NCI-H748 (cell line): ENCODE measurements at regions not wholly inside any gene's neighbourhood (a gene's known extent, or its start where the extent isn't known, plus 50 kb on each side); places are given as distances from the start of the nearest gene placed in this dataset.

ENCODE experiments used
- DNase-seq: peaks from one replicate; lab custom pipeline; 2025; ENCODE audit not compliant: unreplicated experiment; lab: John Stamatoyannopoulos, UW

DNA sequence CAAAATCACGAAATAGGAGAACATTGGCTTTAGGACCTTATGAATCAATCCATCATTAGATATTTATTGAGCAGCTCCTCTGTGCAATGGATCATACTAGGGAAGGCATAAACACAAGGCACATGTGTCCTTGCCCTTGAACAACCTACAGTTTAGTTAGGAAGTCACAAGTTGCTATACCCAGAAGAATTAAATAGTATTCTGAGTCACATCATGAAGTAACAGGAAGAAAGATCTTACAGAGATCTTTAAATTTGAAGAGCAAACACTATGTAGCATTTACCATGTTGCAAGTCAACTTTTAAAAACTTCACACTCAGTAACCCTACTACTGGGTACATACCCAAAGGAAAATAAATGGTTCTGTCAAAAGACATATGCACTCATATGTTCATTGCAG is 355.2 kb upstream of the SLC14A2 start:
- DNase-seq: no peak

DNA sequence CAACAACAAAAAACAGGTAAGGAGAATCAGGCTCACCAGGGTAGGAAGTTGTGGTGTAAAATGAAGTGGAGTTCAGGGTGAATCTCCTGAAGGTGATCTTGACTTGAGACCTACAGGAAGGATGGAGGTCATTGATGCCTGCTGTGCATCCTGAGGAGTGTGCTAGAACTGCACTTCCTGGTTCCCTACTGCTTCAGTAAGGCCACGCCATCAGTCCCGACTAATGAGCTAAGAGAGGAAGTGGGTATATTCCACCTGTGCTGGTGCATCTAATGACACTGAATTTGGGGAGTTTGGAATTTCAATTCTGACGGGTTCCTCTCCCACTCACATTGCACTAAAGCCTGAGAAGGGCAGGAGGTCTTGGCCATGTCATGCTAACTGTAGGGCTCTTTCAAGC is 349.3 kb upstream of the SLC14A2 start:
- DNase-seq: no peak

DNA sequence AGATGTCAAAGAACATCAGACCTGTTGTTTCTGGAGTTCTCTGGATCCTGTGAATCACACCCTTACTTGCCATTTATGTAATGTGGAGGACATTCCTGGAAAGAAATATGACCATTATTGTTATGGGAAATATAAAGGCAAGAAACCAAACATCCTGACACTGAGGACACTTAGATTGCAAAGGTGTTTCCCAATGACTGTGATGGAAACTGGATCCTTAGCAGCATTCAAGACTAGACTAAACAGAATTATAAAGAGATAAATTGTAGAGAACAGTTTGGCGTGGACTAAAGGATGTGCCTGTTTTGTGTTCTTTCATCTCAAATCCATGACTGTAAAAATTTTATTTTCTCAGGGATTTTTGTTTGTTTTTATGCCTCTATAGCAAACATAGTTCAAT is 347.7 kb upstream of the SLC14A2 start:
- DNase-seq: no peak

DNA sequence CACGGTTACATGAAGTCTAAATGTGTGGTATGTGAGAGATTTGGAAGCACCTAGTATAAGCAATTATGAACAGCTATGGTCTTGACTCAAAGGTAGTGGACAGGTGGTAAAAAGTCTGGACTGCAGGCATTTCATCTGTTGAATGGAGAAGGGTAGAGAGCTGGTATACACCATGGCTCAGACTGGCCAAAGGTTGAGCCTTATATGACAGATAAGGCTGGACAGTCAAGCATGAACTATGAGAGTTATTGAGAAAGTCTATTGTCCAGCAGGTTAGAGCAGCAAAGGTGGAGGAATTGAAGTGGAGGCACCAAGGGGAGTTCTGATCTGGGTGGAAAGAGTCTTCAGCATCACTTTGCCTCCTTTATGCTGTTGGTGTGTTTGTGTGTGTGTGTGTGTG is 346.7 kb upstream of the SLC14A2 start:
- DNase-seq: no peak

DNA sequence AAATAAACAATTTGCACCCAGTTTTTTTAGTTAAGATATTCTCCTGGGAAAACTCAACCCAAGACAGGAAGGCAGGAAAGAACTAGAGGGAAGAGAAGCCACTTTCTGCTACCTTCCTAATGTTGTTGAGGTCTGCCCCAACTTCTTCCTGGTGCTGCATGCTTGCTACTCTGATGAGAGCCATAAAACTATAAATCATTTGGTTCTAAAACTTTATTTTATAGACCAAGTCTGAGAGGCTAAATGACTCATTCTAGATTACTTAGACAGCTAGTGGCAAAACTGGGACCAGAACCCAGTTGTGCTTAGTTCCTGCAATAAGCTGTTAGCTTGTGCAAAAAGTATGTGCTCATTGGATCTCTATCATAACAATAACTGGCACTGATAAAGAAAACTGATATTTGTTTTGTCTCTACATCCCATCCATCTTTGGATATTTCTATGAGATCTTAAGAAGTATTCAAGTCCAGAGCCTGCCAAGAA is 344.9 kb upstream of the SLC14A2 start:
- no peak for DNase-seq

DNA sequence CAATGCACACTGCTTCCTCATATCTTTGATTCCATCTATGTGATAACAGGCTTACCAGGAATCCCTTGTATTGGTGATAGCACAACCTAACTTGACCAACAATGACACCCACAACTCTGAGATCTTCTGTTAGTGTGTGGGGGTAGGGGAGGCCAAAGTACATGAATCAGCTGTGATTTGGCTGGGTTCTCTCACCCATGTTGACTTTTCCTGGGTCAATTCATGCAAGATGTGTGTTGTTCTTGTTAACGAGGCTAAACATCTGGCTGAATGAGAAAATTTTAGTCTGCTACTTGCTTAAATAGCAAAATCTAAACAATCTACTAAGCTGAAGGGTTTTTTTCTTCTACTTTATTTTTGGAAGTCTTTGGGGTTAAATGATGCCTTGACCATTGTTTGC is 341.2 kb upstream of the SLC14A2 start:
- DNase-seq: no peak

DNA sequence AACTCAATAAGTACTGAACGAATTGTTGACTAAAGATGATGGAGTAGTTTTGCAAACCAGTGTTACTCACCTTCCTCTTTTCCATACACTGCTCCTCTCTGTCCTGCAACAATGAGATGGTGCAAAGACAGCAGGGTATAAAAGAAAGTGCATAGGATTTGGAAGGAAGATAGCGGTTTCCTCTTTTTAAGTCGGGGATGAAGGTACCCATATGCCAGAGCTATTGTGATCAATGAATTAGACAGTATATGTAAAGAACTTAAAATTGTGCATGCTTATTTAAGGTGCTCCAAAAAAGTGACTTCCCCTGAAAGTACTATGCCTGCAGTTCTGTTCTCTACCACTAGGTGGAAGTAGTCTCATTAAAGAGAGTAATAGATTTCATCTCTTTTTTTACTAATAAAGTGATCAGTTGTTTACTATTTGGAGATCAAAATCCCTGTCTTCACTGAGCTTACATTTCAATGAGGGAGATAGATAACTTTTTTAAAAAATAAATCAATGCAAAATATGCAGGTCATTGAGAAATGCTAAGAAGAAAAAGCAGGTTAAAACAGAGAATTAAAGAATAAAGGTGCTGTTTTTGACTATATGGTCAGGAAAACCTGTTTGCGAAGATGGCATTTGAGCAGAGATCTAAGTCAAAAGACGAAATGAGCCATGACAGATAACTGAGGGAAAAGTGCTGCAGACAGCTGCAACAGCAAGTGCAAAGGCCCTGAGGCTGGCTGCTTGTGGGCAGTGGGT is 339.7 kb upstream of the SLC14A2 start:
- peak; percentile 39 for DNase-seq

DNA sequence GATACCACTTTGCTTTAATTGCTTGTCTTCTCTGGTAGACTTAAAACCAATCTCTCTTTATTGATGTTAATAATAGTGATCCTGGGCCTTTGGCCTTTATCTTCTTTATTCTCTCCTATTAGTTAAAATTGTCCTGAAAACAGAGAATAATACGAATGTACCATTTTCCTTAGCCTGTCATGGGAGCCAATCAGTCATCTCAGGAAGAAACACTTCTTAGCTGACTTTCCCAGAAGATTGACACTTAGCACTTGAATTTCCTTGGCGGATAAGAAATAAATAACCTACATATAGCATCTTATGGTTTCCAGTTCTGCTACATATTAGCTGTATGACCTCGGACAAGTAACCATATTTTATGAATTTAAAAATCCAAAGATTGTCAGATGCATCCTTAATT is 338.4 kb upstream of the SLC14A2 start:
- DNase-seq: no peak

DNA sequence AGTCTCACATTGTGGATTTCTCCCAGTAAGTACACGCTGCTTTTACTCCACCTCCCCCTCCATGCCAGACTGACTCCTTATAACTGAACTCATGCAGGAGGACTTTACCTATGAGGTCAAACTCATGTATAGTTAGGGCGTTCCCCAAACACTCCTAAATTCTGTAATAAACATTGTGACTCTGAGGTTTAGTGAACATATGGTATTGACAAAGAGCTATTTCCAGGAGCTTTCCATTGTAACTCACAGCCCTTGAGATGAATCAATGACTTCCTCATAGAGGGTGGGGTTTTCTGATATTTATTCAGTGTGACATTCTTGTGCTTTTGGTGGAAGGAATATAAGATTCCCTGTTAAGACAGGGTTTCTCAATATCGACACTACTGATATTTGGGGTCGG is 337.4 kb upstream of the SLC14A2 start:
- peak; percentile 56 for DNase-seq

DNA sequence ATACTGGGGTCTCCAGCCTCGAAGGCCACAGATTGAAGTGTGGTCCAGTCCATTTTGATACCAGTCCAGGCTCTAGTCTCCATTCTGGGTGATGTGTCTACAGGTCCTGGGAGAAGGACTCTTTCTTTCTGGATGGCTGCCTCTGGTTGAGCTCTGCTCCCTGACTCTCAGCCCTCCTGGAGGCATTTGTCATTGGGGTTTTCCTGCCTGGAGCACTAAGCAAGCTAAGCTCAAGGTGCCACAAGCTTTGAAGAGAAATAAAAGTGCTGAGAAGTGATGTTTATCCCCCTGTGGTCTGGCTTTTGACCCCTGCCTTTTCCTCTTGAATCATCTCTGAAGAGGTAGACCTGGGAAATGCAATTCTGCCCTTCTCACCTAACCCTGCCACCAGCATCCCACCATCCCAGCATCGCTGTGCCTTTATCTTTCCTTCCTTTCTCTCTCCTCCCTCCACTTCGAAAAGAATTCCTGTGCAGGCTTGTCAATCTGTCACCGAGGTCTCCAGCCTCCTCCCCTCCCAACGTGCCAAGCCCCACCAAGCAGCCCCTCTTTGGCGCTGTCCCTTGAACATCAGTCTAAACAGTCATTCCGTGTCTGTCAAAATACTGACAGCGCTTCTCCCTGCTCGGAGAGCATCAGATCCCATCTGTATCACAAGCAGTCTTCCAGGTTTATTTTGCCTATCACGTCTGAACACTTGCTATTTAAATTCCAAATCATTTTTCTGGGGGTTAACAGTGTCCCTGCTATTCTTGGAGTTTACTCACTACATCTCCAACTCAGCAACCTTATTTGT is 334.6 kb upstream of the SLC14A2 start:
- DNase-seq: no peak

DNA sequence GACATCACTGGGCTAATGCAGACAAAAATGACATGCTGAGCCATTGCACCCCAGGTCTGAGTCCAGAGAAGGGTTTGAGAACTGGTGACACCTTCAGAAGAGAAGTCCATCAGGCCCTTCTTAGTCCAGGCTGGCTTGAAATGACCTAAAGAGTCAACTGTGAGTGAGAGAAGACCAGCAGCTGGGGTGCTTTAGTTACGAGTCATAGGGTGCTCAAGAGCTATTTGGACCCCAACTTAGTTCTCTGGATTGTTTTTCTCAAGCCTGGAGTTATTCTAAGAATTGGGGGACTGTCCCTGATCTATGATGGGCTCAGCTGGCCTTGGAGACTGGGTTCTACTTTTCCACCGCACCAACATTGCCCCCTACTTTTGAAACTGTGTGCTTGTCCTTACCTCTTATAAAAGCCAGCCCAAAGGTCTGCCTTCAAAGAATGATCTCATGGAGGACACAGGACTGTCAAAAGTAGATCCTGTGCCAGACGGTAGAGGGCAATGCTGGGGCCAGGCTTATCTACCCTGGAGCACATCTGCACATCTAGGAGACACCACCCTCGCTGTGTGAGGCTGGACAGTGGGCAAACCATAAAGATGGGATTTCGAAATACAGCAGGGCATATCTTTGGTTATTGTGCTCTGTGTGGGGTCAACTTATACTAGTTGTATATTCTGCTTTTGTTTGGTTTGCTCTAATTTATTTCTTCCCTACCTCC is 333.0 kb upstream of the SLC14A2 start:
- DNase-seq: peak; percentile 14

DNA sequence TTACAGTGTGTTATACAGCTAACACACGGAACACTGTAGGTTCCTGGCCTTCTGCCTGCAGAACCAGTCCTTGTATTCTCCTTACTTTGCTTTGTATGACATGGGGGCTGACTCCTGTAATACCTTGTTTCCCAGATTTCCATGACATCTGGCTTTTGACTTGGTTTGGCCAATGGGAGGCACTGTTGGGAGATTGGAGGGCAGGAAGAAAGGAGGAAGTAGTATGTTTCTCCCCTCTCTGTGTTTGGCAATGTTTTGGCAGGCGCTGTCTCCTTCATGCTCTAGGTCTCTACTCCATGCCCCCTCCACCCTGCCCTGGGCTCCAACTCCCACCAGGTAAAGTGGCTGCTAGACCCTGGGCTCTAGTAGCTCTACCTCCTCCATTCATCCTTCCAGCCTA is 331.1 kb upstream of the SLC14A2 start:
- DNase-seq: no peak

DNA sequence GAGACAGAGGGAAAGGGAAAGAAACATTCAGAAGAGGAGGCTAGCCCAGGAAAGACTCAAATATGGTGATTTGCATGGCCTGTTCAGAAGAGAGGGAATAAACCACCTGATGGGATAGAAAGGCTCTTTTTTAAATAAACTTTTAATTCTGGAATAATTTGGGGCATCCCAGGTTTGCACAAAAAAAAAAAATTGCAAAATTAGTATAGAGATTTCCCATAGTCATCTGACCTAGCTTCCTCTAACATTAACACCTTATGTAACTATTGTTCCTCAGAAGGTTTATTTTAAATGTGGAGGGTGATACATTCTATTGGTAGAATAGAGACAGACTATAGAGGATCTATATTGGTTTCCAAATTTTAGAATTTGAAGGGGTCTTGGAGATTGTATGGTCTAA is 330.4 kb upstream of the SLC14A2 start:
- no peak for DNase-seq

DNA sequence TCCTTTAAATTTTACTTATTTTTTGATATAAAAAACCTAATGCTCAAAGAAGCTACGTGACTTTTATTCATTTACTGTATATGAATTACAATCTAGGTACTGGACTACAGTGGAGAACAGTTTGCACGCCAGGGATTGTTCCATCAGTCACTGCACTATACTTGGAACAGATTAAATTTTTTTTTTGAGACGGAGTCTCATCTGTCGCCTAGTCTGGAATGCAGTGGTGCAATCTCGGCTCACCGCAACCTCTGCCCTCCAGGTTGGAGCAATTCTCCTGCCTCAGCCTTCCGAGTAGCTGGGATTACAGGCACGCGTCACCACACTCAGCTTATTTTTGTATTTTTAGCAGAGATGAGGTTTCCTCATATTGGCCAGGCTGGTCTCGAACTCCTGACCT is 330.0 kb upstream of the SLC14A2 start:
- no peak for DNase-seq

DNA sequence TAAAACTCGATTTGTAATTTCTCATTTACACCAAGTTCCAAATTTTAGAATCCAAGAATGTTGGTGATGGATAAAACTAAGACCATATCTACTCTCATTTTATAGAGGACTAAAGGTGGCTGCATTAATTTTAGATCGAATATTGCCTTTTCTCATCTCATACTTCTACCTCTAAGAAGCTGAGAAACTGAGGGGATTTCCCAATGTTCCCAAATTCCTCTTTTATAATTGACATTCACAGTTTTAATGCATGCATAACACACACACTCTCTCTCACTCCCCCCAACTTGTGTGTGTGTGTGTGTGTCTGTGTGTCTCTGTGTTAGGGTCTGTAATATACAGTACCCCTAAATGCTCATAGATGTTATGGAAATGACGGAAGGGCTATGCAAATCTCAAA is 328.8 kb upstream of the SLC14A2 start:
- DNase-seq: no peak

DNA sequence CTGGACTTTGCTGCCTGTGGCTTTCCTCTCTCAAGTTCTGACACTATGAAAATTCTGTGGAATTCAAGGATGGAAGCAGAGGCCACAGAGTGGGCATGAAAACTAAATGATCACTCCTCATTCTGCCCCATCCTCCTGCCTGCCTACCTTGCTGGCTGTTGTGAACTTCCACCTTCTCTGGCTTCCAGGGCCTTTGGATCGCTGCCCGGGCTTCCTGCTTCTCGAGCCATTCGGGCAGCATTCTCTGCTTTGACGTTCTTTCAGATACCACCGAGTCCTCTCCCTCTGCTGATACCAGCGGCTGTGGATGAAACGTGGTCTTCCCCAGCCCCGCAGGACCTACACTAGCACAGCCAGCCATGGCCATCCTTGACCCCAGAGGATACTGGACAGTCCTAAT is 327.7 kb upstream of the SLC14A2 start:
- no peak for DNase-seq

DNA sequence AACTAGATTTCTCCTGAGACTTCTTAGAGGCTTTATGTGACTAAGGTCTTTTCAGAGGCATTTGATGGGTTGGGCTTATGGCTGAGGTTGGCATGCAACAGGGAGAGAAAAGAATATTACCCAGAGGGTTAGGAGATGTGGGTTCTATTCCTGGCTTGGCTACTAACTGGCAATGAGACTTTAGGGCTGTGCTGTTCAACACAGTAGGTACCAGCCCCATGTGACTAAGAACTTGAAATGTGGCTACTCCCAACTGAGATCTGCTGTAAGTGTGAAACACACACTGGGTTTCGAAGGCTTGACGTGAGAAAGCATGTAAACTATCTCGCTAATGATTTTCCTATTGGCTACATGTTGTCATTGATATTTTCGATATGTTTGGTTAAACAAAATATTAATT is 324.9 kb upstream of the SLC14A2 start:
- DNase-seq: no peak

DNA sequence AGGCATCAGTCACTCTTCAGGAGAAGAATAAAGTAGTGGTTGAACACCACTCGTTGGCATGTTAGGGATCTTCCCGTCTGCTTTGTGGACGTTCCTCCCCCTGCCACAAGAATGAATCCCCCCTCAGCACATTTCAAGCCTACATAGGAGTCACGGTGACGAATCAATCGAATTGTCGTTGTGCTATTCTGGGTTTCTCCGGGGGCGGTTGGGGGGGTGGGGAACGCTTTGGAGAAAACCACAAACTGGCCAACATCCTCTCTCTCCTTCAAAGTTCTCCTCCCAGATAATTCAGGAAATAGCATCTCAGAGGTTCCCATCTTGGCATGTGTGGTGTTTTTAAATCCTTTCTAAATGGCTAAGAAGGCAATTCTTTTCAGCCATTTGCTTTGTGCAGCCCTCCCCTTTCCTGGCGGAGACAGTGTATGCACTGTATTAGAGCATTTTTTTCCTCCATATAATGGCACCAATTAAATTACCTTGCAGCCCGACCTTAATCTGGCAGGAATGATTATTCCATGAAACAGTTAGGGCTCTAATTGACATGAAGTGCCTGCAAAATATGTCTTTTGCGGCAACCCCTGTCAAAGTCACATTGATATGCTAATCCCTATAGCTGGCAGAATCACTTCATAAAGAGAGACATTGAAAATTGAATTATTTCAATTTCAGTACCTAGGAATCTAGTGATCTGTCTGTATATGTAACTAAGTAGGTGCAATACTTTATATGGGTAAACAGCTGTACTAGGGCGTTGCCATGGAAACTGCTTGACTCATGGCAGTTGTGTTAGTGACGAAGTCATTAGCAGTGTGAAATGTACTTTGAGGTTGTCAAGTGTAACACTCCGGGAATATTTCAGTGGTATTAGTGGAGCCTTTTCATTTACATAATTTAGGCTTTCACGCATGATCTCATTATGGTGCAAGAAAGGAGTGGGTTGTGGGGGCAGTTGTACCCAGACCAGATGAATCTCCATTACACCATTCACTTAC is 323.4 kb upstream of the SLC14A2 start:
- peak; percentile 87 for DNase-seq

DNA sequence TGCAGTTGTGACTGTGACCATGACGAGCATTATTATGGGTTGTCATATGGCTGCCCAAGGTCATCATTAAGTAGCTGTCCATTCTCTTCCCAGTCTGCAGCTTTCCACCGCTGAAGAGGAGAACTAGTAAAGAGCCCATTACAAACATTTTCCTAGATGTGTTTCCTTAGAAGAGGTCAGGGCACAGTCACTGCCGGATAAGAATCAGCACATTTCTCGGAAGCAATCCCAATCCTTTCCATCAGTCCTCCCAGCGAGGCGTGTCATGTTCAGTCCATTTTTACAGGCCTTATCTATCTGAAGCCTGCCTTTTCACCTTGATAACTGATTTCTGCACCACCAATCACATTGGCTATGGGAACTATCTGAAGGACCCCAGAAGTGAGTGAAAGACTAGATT is 319.9 kb upstream of the SLC14A2 start:
- DNase-seq: no peak

DNA sequence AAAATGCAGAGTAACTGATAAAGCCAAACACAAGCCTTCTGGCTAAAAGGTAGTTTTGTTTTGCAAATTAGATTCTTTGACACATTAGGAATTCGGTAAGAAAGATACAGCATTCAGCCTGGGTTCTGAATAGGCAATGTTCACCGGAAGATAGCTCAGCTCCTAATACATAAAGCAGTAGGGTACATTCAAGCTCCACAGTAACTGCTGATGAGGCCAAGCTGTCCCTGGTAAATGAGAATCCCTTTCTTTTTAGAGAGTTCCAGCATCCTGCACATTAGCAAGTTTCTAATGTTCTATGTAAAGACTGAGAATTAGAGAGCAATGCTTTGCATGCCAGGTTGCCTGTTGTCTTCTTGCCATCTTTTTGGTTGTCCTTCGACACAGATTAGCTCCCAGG is 316.3 kb upstream of the SLC14A2 start:
- no peak for DNase-seq

DNA sequence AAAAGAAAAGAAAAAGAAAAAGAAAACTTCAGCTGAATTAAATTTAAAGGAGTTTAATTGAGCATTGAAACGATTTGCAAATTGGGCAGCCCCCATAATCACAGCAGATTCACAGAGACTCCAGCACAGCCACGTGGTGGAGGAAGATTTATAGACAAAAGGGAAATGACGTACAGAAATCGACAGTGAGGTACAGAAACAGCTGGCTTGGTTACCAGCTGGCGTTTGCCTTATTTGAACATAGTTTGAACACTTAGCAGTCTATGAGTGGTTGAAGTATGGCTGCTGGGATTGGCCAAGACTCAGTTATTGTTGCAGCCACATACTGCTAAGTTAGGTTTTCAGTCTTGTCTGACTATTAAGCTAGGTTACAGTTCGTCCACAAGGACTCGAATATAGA is 312.2 kb upstream of the SLC14A2 start:
- no peak for DNase-seq
